ENCODE measurements at regions not wholly inside any gene's neighbourhood (a gene's known extent, or its start where the extent isn't known, plus 50 kb on each side); places are given as distances from the start of the nearest gene placed in this dataset.

DNA sequence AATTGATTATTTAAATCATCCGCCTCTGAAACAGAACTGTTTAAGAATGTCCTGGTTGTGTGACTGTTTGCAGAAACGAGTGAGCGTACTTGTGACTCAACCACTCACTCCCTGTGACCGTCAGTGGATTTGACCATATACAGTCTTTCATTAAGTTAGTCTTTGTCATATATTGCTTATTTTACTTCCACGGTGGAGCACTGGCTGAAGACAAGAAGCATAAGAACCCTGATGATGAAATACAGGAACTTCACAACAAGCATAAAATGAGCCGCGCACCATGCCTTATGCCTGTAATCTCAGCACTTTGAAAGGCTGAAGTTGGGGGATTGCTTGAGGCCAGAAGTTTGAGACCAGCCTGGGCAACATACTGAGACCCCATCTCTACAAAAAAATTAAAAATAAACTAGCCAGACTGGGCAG, 194.0 kb downstream of the TOMM20 start:
- TF ChIP-seq, protein P1, sequence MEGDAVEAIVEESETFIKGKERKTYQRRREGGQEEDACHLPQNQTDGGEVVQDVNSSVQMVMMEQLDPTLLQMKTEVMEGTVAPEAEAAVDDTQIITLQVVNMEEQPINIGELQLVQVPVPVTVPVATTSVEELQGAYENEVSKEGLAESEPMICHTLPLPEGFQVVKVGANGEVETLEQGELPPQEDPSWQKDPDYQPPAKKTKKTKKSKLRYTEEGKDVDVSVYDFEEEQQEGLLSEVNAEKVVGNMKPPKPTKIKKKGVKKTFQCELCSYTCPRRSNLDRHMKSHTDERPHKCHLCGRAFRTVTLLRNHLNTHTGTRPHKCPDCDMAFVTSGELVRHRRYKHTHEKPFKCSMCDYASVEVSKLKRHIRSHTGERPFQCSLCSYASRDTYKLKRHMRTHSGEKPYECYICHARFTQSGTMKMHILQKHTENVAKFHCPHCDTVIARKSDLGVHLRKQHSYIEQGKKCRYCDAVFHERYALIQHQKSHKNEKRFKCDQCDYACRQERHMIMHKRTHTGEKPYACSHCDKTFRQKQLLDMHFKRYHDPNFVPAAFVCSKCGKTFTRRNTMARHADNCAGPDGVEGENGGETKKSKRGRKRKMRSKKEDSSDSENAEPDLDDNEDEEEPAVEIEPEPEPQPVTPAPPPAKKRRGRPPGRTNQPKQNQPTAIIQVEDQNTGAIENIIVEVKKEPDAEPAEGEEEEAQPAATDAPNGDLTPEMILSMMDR (IDR thresholded peaks at IDR 0.05), result no peak
- TF ChIP-seq EP300 (IDR thresholded peaks at IDR 0.05) (no peak), POLR2A (IDR thresholded peaks at IDR 0.05) (no peak), POLR2AphosphoS5 (IDR thresholded peaks at IDR 0.05) (no peak)
